Type B pancreatic cell (in vitro differentiated cells): ENCODE measurements at regions not wholly inside any gene's neighbourhood (a gene's known extent, or its start where the extent isn't known, plus 50 kb on each side); places are given as distances from the start of the nearest gene placed in this dataset.

Experiments
- DNase-seq: peaks from one replicate; pipeline ENCODE4 v3.0.0; 2021; ENCODE audit warnings: mixed read lengths; ENCODE audit not compliant: unreplicated experiment; ENCODE audit errors: extremely low spot score
- H3K27ac Mint-ChIP-seq: 2 replicates; pipeline ENCODE4 v1.8.0; 2021; ENCODE audit warnings: mild to moderate bottlenecking, mixed read lengths
- H3K27me3 Mint-ChIP-seq: 2 replicates; pipeline ENCODE4 v1.8.0; 2021; ENCODE audit warnings: mixed read lengths
- H3K36me3 Mint-ChIP-seq: 2 replicates; pipeline ENCODE4 v1.8.0; 2021; ENCODE audit warnings: mixed read lengths
- H3K4me1 Mint-ChIP-seq: one replicate; pipeline ENCODE4 v1.8.0; 2021; ENCODE audit warnings: mixed read lengths; ENCODE audit not compliant: unreplicated experiment
- H3K4me3 Mint-ChIP-seq: 2 replicates; pipeline ENCODE4 v1.8.0; 2021; ENCODE audit warnings: mild to moderate bottlenecking, mixed read lengths
- H3K9me3 Mint-ChIP-seq: 2 replicates; pipeline ENCODE4 v1.8.0; 2021; ENCODE audit warnings: mixed read lengths
- CTCF ChIP-seq: fragments of 200-600 bp; sonication (generic); conservative IDR thresholded peaks from 2 replicates; pipeline ENCODE4 v1.5.0; 2021; ENCODE audit warnings: antibody characterized with exemption, mild to moderate bottlenecking

GRCh38 chr5:31008231-31008630 is 185.3 kb upstream of the CDH6 start:
- Mint-ChIP-seq H3K27ac (no peak overlapping the region), H3K9me3 (peaks cover 11% of the 10 kb centered on the region), H3K36me3 (no peaks in the 10 kb centered on the region), H3K4me3 (no peak overlapping the region), H3K4me1 (no peaks in the 10 kb centered on the region), H3K27me3 (no peaks in the 10 kb centered on the region)
- no peak for TF ChIP-seq CTCF
- no peak for DNase-seq

- Mint-ChIP-seq H3K4me3 (no peak overlapping the region), H3K27me3 (no peaks in the 10 kb centered on the region), H3K27ac (no peak overlapping the region), H3K36me3 (no peaks in the 10 kb centered on the region), H3K4me1 (no peaks in the 10 kb centered on the region), H3K9me3 (peaks cover 11% of the 10 kb centered on the region)
- no peak for TF ChIP-seq CTCF
- no peak for DNase-seq
Measured at GRCh38 chr5:31007672-31008071, 185.8 kb upstream of the CDH6 start.

GRCh38 chr5:31000287-31000686 is 193.2 kb upstream of the CDH6 start:
- Mint-ChIP-seq H3K36me3 (no peaks in the 10 kb centered on the region), H3K9me3 (peaks cover 6% of the 10 kb centered on the region), H3K4me3 (no peak overlapping the region), H3K27ac (no peak overlapping the region), H3K27me3 (no peaks in the 10 kb centered on the region), H3K4me1 (no peaks in the 10 kb centered on the region)
- DNase-seq: no peak
- no peak for TF ChIP-seq CTCF

GRCh38 chr5:30997681-30998080 is 195.8 kb upstream of the CDH6 start:
- Mint-ChIP-seq H3K4me1 (peaks cover 6% of the 10 kb centered on the region), H3K27ac (no peak overlapping the region), H3K4me3 (no peak overlapping the region), H3K9me3 (no peaks in the 10 kb centered on the region), H3K36me3 (no peaks in the 10 kb centered on the region), H3K27me3 (no peaks in the 10 kb centered on the region)
- DNase-seq: no peak
- no peak for TF ChIP-seq CTCF

GRCh38 chr5:30994902-30995301 is 198.6 kb upstream of the CDH6 start:
- DNase-seq: no peak
- Mint-ChIP-seq H3K36me3 (no peaks in the 10 kb centered on the region), H3K4me1 (peaks cover 20% of the 10 kb centered on the region), H3K27ac (no peak overlapping the region), H3K4me3 (no peak overlapping the region), H3K9me3 (no peaks in the 10 kb centered on the region), H3K27me3 (no peaks in the 10 kb centered on the region)
- no peak for TF ChIP-seq CTCF

GRCh38 chr5:30994176-30994575 is 199.3 kb upstream of the CDH6 start:
- H3K36me3 Mint-ChIP-seq: no peaks in the 10 kb centered on the region
- no peak for DNase-seq
- peaks cover 20% of the 10 kb centered on the region for H3K4me1 Mint-ChIP-seq
- H3K9me3 Mint-ChIP-seq: no peaks in the 10 kb centered on the region
- H3K27ac Mint-ChIP-seq: no peak overlapping the region
- no peaks in the 10 kb centered on the region for H3K27me3 Mint-ChIP-seq
- no peak overlapping the region for H3K4me3 Mint-ChIP-seq
- no peak for TF ChIP-seq CTCF
